Testis (tissue), 2 donors: ENCODE measurements at regions not wholly inside any gene's neighbourhood (a gene's known extent, or its start where the extent isn't known, plus 50 kb on each side); places are given as distances from the start of the nearest gene placed in this dataset.

Experiments used
- POLR2A ChIP-seq: fragments of 450-650 bp; IDR thresholded peaks from one replicate; pipeline ENCODE4 v1.6.1; 2017; ENCODE audit warnings: antibody characterized with exemption, mild to moderate bottlenecking, moderate library complexity
- TF ChIP-seq, protein P1 (sequence below), 3 experiments: fragments of 450-650 bp in 2 of 3; fragments of 200-600 bp in 1 of 3; sonication (generic) in 1 of 3; IDR thresholded peaks; one replicate each; pipeline ENCODE4 v1.5.1; 2016 to 2019; ENCODE audit warnings: antibody characterized with exemption in 3 of 3, mild to moderate bottlenecking in 2 of 3, moderate library complexity in 1 of 3

DNA sequence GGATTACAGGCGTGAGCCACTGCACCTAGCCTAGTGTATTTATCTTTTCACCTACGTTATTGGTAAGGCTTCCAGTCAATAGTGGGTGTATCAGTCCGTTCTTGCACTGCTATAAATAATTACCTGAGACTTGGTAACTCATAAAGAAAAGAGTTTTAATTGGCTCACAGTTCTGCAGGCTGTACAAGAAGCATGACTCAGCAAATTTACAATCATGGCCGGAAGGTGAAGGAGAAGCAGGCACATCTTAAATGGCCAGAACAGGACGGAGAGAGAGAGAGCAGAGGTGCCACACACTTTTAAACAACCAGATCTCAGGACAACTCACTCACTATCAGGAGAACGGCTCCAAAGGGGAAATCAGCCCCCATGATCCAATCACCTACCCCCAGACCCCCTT is 873.3 kb upstream of the AUTS2 start:
- TF ChIP-seq, protein P1, sequence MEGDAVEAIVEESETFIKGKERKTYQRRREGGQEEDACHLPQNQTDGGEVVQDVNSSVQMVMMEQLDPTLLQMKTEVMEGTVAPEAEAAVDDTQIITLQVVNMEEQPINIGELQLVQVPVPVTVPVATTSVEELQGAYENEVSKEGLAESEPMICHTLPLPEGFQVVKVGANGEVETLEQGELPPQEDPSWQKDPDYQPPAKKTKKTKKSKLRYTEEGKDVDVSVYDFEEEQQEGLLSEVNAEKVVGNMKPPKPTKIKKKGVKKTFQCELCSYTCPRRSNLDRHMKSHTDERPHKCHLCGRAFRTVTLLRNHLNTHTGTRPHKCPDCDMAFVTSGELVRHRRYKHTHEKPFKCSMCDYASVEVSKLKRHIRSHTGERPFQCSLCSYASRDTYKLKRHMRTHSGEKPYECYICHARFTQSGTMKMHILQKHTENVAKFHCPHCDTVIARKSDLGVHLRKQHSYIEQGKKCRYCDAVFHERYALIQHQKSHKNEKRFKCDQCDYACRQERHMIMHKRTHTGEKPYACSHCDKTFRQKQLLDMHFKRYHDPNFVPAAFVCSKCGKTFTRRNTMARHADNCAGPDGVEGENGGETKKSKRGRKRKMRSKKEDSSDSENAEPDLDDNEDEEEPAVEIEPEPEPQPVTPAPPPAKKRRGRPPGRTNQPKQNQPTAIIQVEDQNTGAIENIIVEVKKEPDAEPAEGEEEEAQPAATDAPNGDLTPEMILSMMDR (IDR thresholded peaks at IDR 0.05) = no peak
- TF ChIP-seq POLR2A = no peak
